HepG2 (cell line): ENCODE measurements at regions not wholly inside any gene's neighbourhood (a gene's known extent, or its start where the extent isn't known, plus 50 kb on each side); places are given as distances from the start of the nearest gene placed in this dataset.

Source experiments
- GATAD2A ChIP-seq: IDR thresholded peaks from 2 replicates; pipeline ENCODE4 v1.6.1; 2016
- JARID2 ChIP-seq: sonication (generic); formaldehyde crosslinking; IDR thresholded peaks from 2 replicates; pipeline ENCODE4 v1.8.1; 2023; ENCODE audit warnings: missing genetic modification reagents, inconsistent platforms; ENCODE audit not compliant: insufficient replicate concordance
- LBX2 ChIP-seq: sonication (generic); formaldehyde crosslinking; IDR thresholded peaks from 2 replicates; pipeline ENCODE4 v1.5.0; 2020; ENCODE audit warnings: missing genetic modification reagents, mild to moderate bottlenecking, borderline replicate concordance
- NFYB ChIP-seq: sonication (generic); formaldehyde crosslinking; IDR thresholded peaks from 2 replicates; pipeline ENCODE4 v1.4.0; 2020; ENCODE audit warnings: missing genetic modification reagents
- POLR2A ChIP-seq, 2 experiments: IDR thresholded peaks; 2 replicates each; pipeline ENCODE4 v1.6.1; 2011; ENCODE audit warnings: low read depth in 2 of 2, low read length in 2 of 2, mild to moderate bottlenecking in 1 of 2, moderate library complexity in 1 of 2; ENCODE audit not compliant: insufficient read depth in 1 of 2
- REST ChIP-seq, 2 experiments: IDR thresholded peaks; 2 replicates each; pipeline ENCODE4 v1.6.1; 2011 to 2012; ENCODE audit warnings: low read length in 2 of 2, borderline replicate concordance in 1 of 2, low read depth in 1 of 2, mild to moderate bottlenecking in 1 of 2, moderate library complexity in 1 of 2
- RFX1 ChIP-seq: fragments of 450-650 bp; IDR thresholded peaks from 2 replicates; pipeline ENCODE4 v1.6.1; 2017
- RXRA ChIP-seq: sonication (generic); formaldehyde crosslinking; IDR thresholded peaks from 2 replicates; pipeline ENCODE4 v1.5.1; 2020; ENCODE audit warnings: missing genetic modification reagents
- SP1 ChIP-seq, 2 experiments: fragments of 450-650 bp in 1 of 2; sonication (generic) in 1 of 2; formaldehyde crosslinking in 1 of 2; IDR thresholded peaks; 2 replicates each; pipeline versions ENCODE4 v1.4.0 to v1.6.1; 2016 to 2020; ENCODE audit warnings: missing genetic modification reagents in 1 of 2
- ZNF496 ChIP-seq: sonication (generic); formaldehyde crosslinking; IDR thresholded peaks from 2 replicates; pipeline ENCODE4 v1.8.1; 2023; ENCODE audit warnings: mild to moderate bottlenecking, moderate library complexity, missing genetic modification reagents; ENCODE audit not compliant: insufficient replicate concordance
- TF ChIP-seq, protein P1 (sequence below): sonication (generic); formaldehyde crosslinking; IDR thresholded peaks from 2 replicates; pipeline ENCODE4 v1.5.0; 2020; ENCODE audit warnings: mild to moderate bottlenecking, missing genetic modification reagents, moderate library complexity

- TF ChIP-seq ZNF496 (CRISPR knock-in tag) = no peak
- TF ChIP-seq, protein P1, sequence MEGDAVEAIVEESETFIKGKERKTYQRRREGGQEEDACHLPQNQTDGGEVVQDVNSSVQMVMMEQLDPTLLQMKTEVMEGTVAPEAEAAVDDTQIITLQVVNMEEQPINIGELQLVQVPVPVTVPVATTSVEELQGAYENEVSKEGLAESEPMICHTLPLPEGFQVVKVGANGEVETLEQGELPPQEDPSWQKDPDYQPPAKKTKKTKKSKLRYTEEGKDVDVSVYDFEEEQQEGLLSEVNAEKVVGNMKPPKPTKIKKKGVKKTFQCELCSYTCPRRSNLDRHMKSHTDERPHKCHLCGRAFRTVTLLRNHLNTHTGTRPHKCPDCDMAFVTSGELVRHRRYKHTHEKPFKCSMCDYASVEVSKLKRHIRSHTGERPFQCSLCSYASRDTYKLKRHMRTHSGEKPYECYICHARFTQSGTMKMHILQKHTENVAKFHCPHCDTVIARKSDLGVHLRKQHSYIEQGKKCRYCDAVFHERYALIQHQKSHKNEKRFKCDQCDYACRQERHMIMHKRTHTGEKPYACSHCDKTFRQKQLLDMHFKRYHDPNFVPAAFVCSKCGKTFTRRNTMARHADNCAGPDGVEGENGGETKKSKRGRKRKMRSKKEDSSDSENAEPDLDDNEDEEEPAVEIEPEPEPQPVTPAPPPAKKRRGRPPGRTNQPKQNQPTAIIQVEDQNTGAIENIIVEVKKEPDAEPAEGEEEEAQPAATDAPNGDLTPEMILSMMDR (CRISPR knock-in tag) = no peak
- TF ChIP-seq JARID2 (CRISPR knock-in tag) = no peak
- no peak for TF ChIP-seq NFYB (CRISPR knock-in tag)
- no peak for TF ChIP-seq RFX1
- no peak for TF ChIP-seq POLR2A (IDR thresholded peaks at IDR 0.05; ENCODE audit: insufficient read depth in 1 of 2, low read depth in 2 of 2, low read length in 2 of 2)
- TF ChIP-seq LBX2 (CRISPR knock-in tag) = no peak
- no peak for TF ChIP-seq RXRA
- TF ChIP-seq GATAD2A (CRISPR knock-in tag) = no peak
- no peak for TF ChIP-seq SP1 (IDR thresholded peaks at IDR 0.05)
- no peak for TF ChIP-seq SP1 (CRISPR knock-in tag; IDR thresholded peaks at IDR 0.05)
- no peak for TF ChIP-seq REST (IDR thresholded peaks at IDR 0.05; ENCODE audit: borderline replicate concordance in 1 of 2, low read depth in 1 of 2, low read length in 2 of 2)
Observed at GRCh38 chr2:12391116-12391515, 325.6 kb upstream of the TRIB2 start.
